ENCODE measurements at regions not wholly inside any gene's neighbourhood (a gene's known extent, or its start where the extent isn't known, plus 50 kb on each side); places are given as distances from the start of the nearest gene placed in this dataset.

DNA sequence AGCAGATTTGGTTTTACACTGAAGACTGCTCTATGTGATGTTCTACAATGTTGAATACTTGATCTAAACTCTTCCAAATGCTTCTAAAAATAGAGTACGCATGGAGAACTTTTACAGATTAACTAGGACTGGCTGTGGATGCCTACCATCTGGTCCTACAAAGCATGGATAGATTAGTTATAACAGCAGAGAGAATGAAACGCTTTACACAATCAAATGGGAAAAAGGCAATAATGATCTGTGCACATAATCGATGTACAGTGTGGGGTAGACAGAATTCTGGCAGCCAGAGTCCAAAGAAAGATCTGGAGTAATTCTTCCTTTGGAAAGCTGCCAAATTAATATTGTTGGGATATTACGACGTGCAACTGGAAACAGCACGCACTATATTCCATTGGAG is 1885.5 kb upstream of the PRR20A start:
- DNase-seq (no peak), ATAC-seq (no peak)
- intact Hi-C loops (cut with DNase I), result no loop called here
- H3K4me1 ChIP-seq, result no peaks in the 10 kb centered on the region
- no peaks in the 10 kb centered on the region for H3K27me3 ChIP-seq
- H3K27ac ChIP-seq, result no peak overlapping the region
- no peak overlapping the region for H3K4me3 ChIP-seq
- 65 to 79% (median 74%) methylated on average over 6 of the region's 6 CpGs for WGBS, 4 donors
- no peak for TF ChIP-seq POLR2A (IDR thresholded peaks at IDR 0.05)
- TF ChIP-seq, protein P1, sequence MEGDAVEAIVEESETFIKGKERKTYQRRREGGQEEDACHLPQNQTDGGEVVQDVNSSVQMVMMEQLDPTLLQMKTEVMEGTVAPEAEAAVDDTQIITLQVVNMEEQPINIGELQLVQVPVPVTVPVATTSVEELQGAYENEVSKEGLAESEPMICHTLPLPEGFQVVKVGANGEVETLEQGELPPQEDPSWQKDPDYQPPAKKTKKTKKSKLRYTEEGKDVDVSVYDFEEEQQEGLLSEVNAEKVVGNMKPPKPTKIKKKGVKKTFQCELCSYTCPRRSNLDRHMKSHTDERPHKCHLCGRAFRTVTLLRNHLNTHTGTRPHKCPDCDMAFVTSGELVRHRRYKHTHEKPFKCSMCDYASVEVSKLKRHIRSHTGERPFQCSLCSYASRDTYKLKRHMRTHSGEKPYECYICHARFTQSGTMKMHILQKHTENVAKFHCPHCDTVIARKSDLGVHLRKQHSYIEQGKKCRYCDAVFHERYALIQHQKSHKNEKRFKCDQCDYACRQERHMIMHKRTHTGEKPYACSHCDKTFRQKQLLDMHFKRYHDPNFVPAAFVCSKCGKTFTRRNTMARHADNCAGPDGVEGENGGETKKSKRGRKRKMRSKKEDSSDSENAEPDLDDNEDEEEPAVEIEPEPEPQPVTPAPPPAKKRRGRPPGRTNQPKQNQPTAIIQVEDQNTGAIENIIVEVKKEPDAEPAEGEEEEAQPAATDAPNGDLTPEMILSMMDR (IDR thresholded peaks at IDR 0.05), result no peak
- no peaks in the 10 kb centered on the region for H3K9me3 ChIP-seq
- no peaks in the 10 kb centered on the region for H3K36me3 ChIP-seq

DNA sequence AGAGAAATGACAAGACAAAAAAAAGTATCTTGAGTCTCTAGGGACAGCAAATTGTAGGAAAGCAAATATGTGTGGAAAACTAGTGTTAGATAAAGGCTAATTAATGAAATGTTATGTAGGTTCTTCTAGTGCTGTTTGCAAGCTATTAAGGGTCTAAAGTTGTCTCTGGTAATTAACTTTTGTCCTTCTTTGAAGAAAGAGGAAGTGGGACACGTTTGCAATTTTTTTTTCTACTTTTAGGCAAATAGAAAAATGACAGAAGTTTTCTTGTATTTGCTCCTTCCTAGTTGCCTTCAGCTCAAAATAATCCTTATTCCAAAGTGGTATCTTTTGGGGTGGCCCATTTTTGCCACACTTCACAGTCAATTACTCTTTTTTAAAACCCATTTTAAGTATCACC is 1877.7 kb upstream of the PRR20A start:
- Histone ChIP-seq H3K27ac (no peak overlapping the region), H3K9me3 (peaks cover 0 to under 1% (median 0%) of the 10 kb centered on the region in 12 donors), H3K4me3 (no peak overlapping the region), H3K36me3 (no peaks in the 10 kb centered on the region), H3K27me3 (no peaks in the 10 kb centered on the region), H3K4me1 (no peaks in the 10 kb centered on the region)
- 31 to 47% (median 33%) methylated on average over 1 of the region's 1 CpG for WGBS, 4 donors
- intact Hi-C loops (cut with DNase I), result no loop called here
- ATAC-seq, result no peak
- no peak for TF ChIP-seq POLR2A (IDR thresholded peaks at IDR 0.05)
- TF ChIP-seq, protein P1 (IDR thresholded peaks at IDR 0.05), result no peak
- no peak for DNase-seq

GRCh38 chr13:55266644-55267043 is 1874.1 kb upstream of the PRR20A start:
- Histone ChIP-seq H3K4me1 (no peaks in the 10 kb centered on the region), H3K27me3 (no peaks in the 10 kb centered on the region), H3K4me3 (no peak overlapping the region), H3K27ac (no peak overlapping the region), H3K36me3 (no peaks in the 10 kb centered on the region), H3K9me3 (peaks cover 0 to 5% (median 0%) of the 10 kb centered on the region in 12 donors)
- TF ChIP-seq, protein P1 (IDR thresholded peaks at IDR 0.05), result no peak
- no peak for TF ChIP-seq POLR2A (IDR thresholded peaks at IDR 0.05)
- intact Hi-C loops (cut with DNase I), result no loop called here
- no peak for DNase-seq
- ATAC-seq, result no peak
- WGBS, 4 donors, result 54 to 59% (median 58%) methylated on average over 2 of the region's 2 CpGs

DNA sequence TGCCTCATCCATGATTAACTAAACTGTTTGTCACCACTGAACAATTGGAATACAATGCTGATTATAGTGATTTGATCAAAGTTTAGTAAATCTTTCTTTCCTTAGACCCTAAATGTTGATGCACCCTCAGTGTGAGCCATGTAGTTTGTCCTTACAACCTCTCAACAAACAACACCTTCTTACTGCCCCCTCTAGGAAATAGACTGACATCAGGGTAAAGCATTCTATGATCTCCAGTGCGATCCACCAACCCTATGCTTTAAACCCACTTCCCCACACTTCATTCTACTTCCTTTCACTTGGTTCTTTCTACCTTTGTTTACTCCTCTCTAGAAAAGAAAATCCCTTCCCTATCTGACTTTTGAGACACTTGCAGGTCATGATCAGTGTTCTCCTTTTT is 1842.5 kb upstream of the PRR20A start:
- TF ChIP-seq POLR2A (IDR thresholded peaks at IDR 0.05), result no peak
- TF ChIP-seq, protein P1 (IDR thresholded peaks at IDR 0.05), result no peak
- DNase-seq (no peak), ATAC-seq (no peak)
- no peaks in the 10 kb centered on the region for H3K36me3 ChIP-seq
- WGBS, 4 donors, result 79 to 85% (median 82%) methylated on average over 1 of the region's 1 CpG
- H3K4me3 ChIP-seq, result no peak overlapping the region
- intact Hi-C loops (cut with DNase I), result no loop called here
- H3K9me3 ChIP-seq, result peaks cover 0 to 14% (median 1%) of the 10 kb centered on the region in 12 donors
- H3K27ac ChIP-seq, result no peak overlapping the region
- H3K4me1 ChIP-seq, result no peaks in the 10 kb centered on the region
- no peaks in the 10 kb centered on the region for H3K27me3 ChIP-seq

Measured in heart left ventricle (tissue), 16 donors.